H9 (cell line): ENCODE measurements at regions not wholly inside any gene's neighbourhood (a gene's known extent, or its start where the extent isn't known, plus 50 kb on each side); places are given as distances from the start of the nearest gene placed in this dataset.

Experiments
- DNase-seq: peaks from one replicate; pipeline ENCODE4 v3.0.0-alpha.2; 2017
- H2AFZ ChIP-seq: one replicate; pipeline ENCODE4 v1.6.1; 2013; ENCODE audit warnings: mild to moderate bottlenecking, low read length, control low read depth, moderate library complexity
- H2AK5ac ChIP-seq: 2 replicates; pipeline ENCODE4 v1.6.1; 2013; ENCODE audit warnings: low read length, control low read depth, mixed read lengths; ENCODE audit not compliant: insufficient read length
- H2BK120ac ChIP-seq: one replicate; pipeline ENCODE4 v1.6.1; 2013; ENCODE audit warnings: low read depth, mild to moderate bottlenecking, low read length, control low read depth, inconsistent platforms; ENCODE audit not compliant: poor library complexity, severe bottlenecking
- H2BK12ac ChIP-seq: 2 replicates; pipeline ENCODE4 v1.6.1; 2013; ENCODE audit warnings: low read length, control low read depth, mixed read lengths, low read depth; ENCODE audit not compliant: insufficient read length
- H2BK15ac ChIP-seq: 2 replicates; pipeline ENCODE4 v1.6.1; 2013; ENCODE audit warnings: low read depth, low read length, control low read depth
- H2BK20ac ChIP-seq: one replicate; pipeline ENCODE4 v1.6.1; 2013; ENCODE audit warnings: low read depth, mild to moderate bottlenecking, low read length, control low read depth, inconsistent platforms; ENCODE audit not compliant: poor library complexity, severe bottlenecking
- H2BK5ac ChIP-seq: 2 replicates; pipeline ENCODE4 v1.6.1; 2013; ENCODE audit warnings: low read length, control low read depth, mixed read lengths; ENCODE audit not compliant: insufficient read length
- H3K14ac ChIP-seq: 2 replicates; pipeline ENCODE4 v1.6.1; 2013; ENCODE audit warnings: low read length, control low read depth; ENCODE audit not compliant: insufficient read depth
- H3K18ac ChIP-seq: 2 replicates; pipeline ENCODE4 v1.6.1; 2013; ENCODE audit warnings: low read depth, mild to moderate bottlenecking, mixed read lengths, low read length, control low read depth; ENCODE audit not compliant: insufficient read length
- H3K23ac ChIP-seq: 2 replicates; pipeline ENCODE4 v1.6.1; 2013; ENCODE audit warnings: low read length, control low read depth, mixed read lengths, low read depth; ENCODE audit not compliant: insufficient read length
- H3K23me2 ChIP-seq: 2 replicates; pipeline ENCODE4 v1.6.1; 2013; ENCODE audit warnings: low read depth, mild to moderate bottlenecking, mixed read lengths, low read length, control low read depth; ENCODE audit not compliant: insufficient read length, poor library complexity, severe bottlenecking
- H3K27ac ChIP-seq: 2 replicates; pipeline ENCODE4 v1.5.1; 2013; ENCODE audit warnings: low read length, control low read depth, mixed read lengths, low read depth; ENCODE audit not compliant: insufficient read length
- H3K27me3 ChIP-seq: 2 replicates; pipeline ENCODE4 v1.6.1; 2013; ENCODE audit warnings: low read length, control low read depth, inconsistent platforms; ENCODE audit not compliant: insufficient read depth
- H3K4ac ChIP-seq: 2 replicates; pipeline ENCODE4 v1.6.1; 2013; ENCODE audit warnings: low read depth, mild to moderate bottlenecking, control low read depth, inconsistent platforms, low read length, moderate library complexity
- H3K4me1 ChIP-seq: 2 replicates; pipeline ENCODE4 v1.6.1; 2013; ENCODE audit warnings: low read length, control low read depth, inconsistent platforms; ENCODE audit not compliant: insufficient read depth
- H3K4me2 ChIP-seq: 2 replicates; pipeline ENCODE4 v1.6.1; 2013; ENCODE audit warnings: low read length, control low read depth, mixed read lengths; ENCODE audit not compliant: insufficient read length, insufficient read depth
- H3K56ac ChIP-seq: 2 replicates; pipeline ENCODE4 v1.6.1; 2013; ENCODE audit warnings: low read depth, mild to moderate bottlenecking, mixed read lengths, low read length, control low read depth; ENCODE audit not compliant: insufficient read length
- H3K79me1 ChIP-seq: 2 replicates; pipeline ENCODE4 v1.6.1; 2013; ENCODE audit warnings: low read depth, mild to moderate bottlenecking, moderate library complexity, low read length, control low read depth, inconsistent platforms; ENCODE audit not compliant: insufficient read depth, poor library complexity, severe bottlenecking
- H3K79me2 ChIP-seq: 2 replicates; pipeline ENCODE4 v1.6.1; 2013; ENCODE audit warnings: low read length, control low read depth, inconsistent platforms; ENCODE audit not compliant: insufficient read depth
- H3K9ac ChIP-seq: 2 replicates; pipeline ENCODE4 v1.6.1; 2013; ENCODE audit warnings: low read length, control low read depth, mixed read lengths; ENCODE audit not compliant: insufficient read length; ENCODE audit errors: extremely low read depth
- H3K9me3 ChIP-seq: one replicate; pipeline ENCODE4 v1.6.1; 2013; ENCODE audit warnings: low read depth, low read length, inconsistent platforms; ENCODE audit not compliant: control insufficient read depth
- H3T11ph ChIP-seq: one replicate; pipeline ENCODE4 v1.6.1; 2013; ENCODE audit warnings: mild to moderate bottlenecking, low read length, control low read depth, inconsistent platforms
- H4K20me1 ChIP-seq: one replicate; pipeline ENCODE4 v1.6.1; 2013; ENCODE audit not compliant: control insufficient read depth, insufficient read length, insufficient read depth
- H4K5ac ChIP-seq: 2 replicates; pipeline ENCODE4 v1.6.1; 2013; ENCODE audit warnings: low read depth, mild to moderate bottlenecking, mixed read lengths, low read length, control low read depth; ENCODE audit not compliant: insufficient read length
- H4K8ac ChIP-seq: replicated peaks from 2 replicates; pipeline ENCODE4 v1.6.1; 2013; ENCODE audit warnings: low read length, control low read depth, mixed read lengths, low read depth; ENCODE audit not compliant: insufficient read length
- H4K91ac ChIP-seq: 2 replicates; pipeline ENCODE4 v1.6.1; 2013; ENCODE audit warnings: low read depth, mild to moderate bottlenecking, moderate library complexity, mixed read lengths, low read length, control low read depth; ENCODE audit not compliant: insufficient read length
- H3K27ac Mint-ChIP-seq, 3 experiments: 2 replicates in 2 of 3; 3 replicates in 1 of 3; pipeline ENCODE4 v1.8.0; 2020 to 2021; ENCODE audit warnings: mixed read lengths in 3 of 3, mild to moderate bottlenecking in 1 of 3, moderate library complexity in 1 of 3
- H3K27me3 Mint-ChIP-seq: 2 replicates; pipeline ENCODE4 v1.8.0; 2021; ENCODE audit warnings: low read depth, mild to moderate bottlenecking, moderate library complexity, mixed read lengths
- H3K36me3 Mint-ChIP-seq, 3 experiments: 2 replicates in 2 of 3; 3 replicates in 1 of 3; pipeline ENCODE4 v1.8.0; 2020 to 2021; ENCODE audit warnings: low read depth in 3 of 3, mixed read lengths in 3 of 3; ENCODE audit not compliant: insufficient read depth in 1 of 3
- H3K4me1 Mint-ChIP-seq, 2 experiments: 2 replicates each; pipeline ENCODE4 v1.8.0; 2020; ENCODE audit warnings: mixed read lengths in 2 of 2
- H3K4me3 Mint-ChIP-seq, 2 experiments: 2 replicates in 1 of 2; 3 replicates in 1 of 2; pipeline ENCODE4 v1.8.0; 2020 to 2021; ENCODE audit warnings: mild to moderate bottlenecking in 2 of 2, mixed read lengths in 2 of 2, moderate library complexity in 1 of 2
- H3K9me3 Mint-ChIP-seq, 2 experiments: 2 replicates in 1 of 2; 3 replicates in 1 of 2; pipeline ENCODE4 v1.8.0; 2020; ENCODE audit warnings: mild to moderate bottlenecking in 2 of 2, mixed read lengths in 2 of 2, moderate library complexity in 1 of 2
- WGBS: extraction: QIAGEN DNeasy Blood & Tissue Kit; methylation state at CpG from one replicate; pipeline ENCODE4 v1.1.7; 2013; ENCODE audit warnings: missing lambda C conversion rate, low lambda C conversion rate, mixed read lengths; ENCODE audit not compliant: insufficient read length; ENCODE audit errors: extremely low coverage; 5-methylcytosine and 5-hydroxymethylcytosine counted together
- TF ChIP-seq, protein P1 (sequence below): fragments of 200-600 bp; sonication (generic); conservative IDR thresholded peaks from 3 replicates; pipeline ENCODE4 v1.8.0; 2021; ENCODE audit warnings: antibody characterized with exemption, mild to moderate bottlenecking

GRCh38 chr1:195082183-195082582 is 1526.1 kb downstream of the KCNT2 start:
- H3K23ac ChIP-seq: no peak overlapping the region
- H3K27me3 ChIP-seq: no peaks in the 10 kb centered on the region
- TF ChIP-seq, protein P1, sequence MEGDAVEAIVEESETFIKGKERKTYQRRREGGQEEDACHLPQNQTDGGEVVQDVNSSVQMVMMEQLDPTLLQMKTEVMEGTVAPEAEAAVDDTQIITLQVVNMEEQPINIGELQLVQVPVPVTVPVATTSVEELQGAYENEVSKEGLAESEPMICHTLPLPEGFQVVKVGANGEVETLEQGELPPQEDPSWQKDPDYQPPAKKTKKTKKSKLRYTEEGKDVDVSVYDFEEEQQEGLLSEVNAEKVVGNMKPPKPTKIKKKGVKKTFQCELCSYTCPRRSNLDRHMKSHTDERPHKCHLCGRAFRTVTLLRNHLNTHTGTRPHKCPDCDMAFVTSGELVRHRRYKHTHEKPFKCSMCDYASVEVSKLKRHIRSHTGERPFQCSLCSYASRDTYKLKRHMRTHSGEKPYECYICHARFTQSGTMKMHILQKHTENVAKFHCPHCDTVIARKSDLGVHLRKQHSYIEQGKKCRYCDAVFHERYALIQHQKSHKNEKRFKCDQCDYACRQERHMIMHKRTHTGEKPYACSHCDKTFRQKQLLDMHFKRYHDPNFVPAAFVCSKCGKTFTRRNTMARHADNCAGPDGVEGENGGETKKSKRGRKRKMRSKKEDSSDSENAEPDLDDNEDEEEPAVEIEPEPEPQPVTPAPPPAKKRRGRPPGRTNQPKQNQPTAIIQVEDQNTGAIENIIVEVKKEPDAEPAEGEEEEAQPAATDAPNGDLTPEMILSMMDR: no peak
- H3K4me3 Mint-ChIP-seq: no peak overlapping the region
- H4K8ac ChIP-seq: no peak overlapping the region
- no peak overlapping the region for H2BK120ac ChIP-seq
- H3T11ph ChIP-seq: no peak overlapping the region
- H3K56ac ChIP-seq: no peak overlapping the region
- H3K4me1 Mint-ChIP-seq: no peaks in the 10 kb centered on the region
- H2AFZ ChIP-seq: no peak overlapping the region
- H3K79me2 ChIP-seq: no peaks in the 10 kb centered on the region
- no peaks in the 10 kb centered on the region for H3K23me2 ChIP-seq
- no peaks in the 10 kb centered on the region for H3K36me3 Mint-ChIP-seq
- H3K4me2 ChIP-seq: no peak overlapping the region
- H3K27ac Mint-ChIP-seq: no peak overlapping the region
- H2AK5ac ChIP-seq: no peak overlapping the region
- H3K27ac ChIP-seq: no peak overlapping the region
- H2BK15ac ChIP-seq: no peak overlapping the region
- H3K18ac ChIP-seq: no peak overlapping the region
- no peak overlapping the region for H2BK5ac ChIP-seq
- H3K4me1 ChIP-seq: no peaks in the 10 kb centered on the region
- no peak for DNase-seq
- H3K4ac ChIP-seq: no peak overlapping the region
- H2BK12ac ChIP-seq: no peak overlapping the region
- no peaks in the 10 kb centered on the region for H3K27me3 Mint-ChIP-seq
- no peaks in the 10 kb centered on the region for H3K79me1 ChIP-seq
- no peaks in the 10 kb centered on the region for H3K9me3 Mint-ChIP-seq
- H4K5ac ChIP-seq: no peak overlapping the region
- no peak overlapping the region for H3K9ac ChIP-seq
- H2BK20ac ChIP-seq: no peak overlapping the region
- no peaks in the 10 kb centered on the region for H3K9me3 ChIP-seq
- WGBS: no CpG with 5 or more reads among the region's 1 CpG
- H4K20me1 ChIP-seq: no peaks in the 10 kb centered on the region
- no peak overlapping the region for H4K91ac ChIP-seq
- H3K14ac ChIP-seq: no peak overlapping the region
